ENCODE measurements at regions not wholly inside any gene's neighbourhood (a gene's known extent, or its start where the extent isn't known, plus 50 kb on each side); places are given as distances from the start of the nearest gene placed in this dataset.

DNA sequence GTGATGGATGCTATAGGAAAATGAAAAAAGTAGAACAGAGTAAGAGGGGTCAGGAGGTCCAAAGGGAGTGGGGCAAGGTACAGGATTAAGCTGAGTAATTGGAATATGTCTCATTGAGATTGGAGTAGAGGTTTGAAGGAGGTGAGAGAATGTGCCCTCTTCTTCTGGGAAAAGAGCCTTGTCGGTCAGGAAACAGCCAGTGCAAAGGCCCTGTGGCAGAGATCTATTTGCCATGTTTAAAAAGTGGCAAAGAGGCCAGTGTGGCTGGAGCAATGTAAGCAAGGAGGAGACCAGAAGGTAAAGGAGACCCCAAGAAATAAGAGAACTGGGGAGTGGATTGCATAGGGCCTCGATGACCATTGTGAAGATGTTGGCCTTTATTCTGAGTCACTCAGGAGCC, 706.5 kb downstream of the MED13L start:
- no peaks in the 10 kb centered on the region for H3K9me3 ChIP-seq
- H3K4me1 ChIP-seq: no peaks in the 10 kb centered on the region
- H3K36me3 ChIP-seq (replicated peaks in 1 of 2; ENCODE audit: insufficient read depth in 1 of 2, low read depth in 2 of 2): no peaks in the 10 kb centered on the region
- H3K27ac ChIP-seq: no peak overlapping the region
- no peak overlapping the region for H3K4me3 ChIP-seq
- ATAC-seq (no peak), DNase-seq (no peak)
- H3K27me3 ChIP-seq: no peaks in the 10 kb centered on the region
- 74 to 86% methylated on average over 2 of the region's 2 CpGs for WGBS, 2 donors
- intact Hi-C loops (cut with DNase I): no loop called here
- TF ChIP-seq, protein P1, sequence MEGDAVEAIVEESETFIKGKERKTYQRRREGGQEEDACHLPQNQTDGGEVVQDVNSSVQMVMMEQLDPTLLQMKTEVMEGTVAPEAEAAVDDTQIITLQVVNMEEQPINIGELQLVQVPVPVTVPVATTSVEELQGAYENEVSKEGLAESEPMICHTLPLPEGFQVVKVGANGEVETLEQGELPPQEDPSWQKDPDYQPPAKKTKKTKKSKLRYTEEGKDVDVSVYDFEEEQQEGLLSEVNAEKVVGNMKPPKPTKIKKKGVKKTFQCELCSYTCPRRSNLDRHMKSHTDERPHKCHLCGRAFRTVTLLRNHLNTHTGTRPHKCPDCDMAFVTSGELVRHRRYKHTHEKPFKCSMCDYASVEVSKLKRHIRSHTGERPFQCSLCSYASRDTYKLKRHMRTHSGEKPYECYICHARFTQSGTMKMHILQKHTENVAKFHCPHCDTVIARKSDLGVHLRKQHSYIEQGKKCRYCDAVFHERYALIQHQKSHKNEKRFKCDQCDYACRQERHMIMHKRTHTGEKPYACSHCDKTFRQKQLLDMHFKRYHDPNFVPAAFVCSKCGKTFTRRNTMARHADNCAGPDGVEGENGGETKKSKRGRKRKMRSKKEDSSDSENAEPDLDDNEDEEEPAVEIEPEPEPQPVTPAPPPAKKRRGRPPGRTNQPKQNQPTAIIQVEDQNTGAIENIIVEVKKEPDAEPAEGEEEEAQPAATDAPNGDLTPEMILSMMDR (IDR thresholded peaks at IDR 0.05): no peak
- no peak for TF ChIP-seq POLR2A (IDR thresholded peaks at IDR 0.05)

DNA sequence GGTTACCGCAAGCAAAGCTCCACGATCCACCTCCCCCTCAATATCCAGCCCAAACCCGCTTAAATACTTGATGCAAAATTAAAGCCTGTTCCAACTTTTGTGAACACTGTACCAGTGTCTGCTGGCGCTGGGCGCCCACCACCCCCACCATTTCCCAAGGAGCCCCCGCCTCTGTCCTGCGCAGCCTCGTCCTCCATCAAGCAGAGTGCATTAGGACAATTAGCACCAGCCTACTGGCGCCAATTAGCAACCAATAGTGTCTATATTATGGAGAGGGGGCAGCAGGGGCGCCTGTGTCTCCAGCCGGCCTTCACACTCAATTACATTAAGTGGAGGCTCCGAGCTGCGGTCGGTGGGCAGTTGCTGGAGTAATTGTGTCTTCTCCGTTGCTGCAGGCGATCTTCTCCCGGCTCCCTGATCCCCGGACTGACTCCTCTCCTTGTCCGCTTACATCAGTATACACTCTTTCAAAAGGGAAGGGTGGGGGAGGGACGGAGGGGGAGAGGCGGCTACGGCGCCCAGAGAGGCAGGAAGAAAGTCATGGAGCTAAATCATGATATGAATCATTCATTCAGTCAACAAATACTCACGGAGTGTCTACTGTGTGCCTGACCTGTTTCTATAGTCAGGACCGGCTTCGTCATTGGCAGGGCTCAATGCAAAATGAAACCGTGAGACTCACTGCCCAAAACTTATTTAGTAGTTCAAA, 707.3 kb downstream of the MED13L start:
- Histone ChIP-seq H3K27me3 (no peaks in the 10 kb centered on the region), H3K36me3 (replicated peaks in 1 of 2; ENCODE audit: insufficient read depth in 1 of 2, low read depth in 2 of 2) (no peaks in the 10 kb centered on the region), H3K4me1 (no peaks in the 10 kb centered on the region), H3K27ac (no peak overlapping the region), H3K4me3 (no peak overlapping the region), H3K9me3 (no peaks in the 10 kb centered on the region)
- no peak for TF ChIP-seq POLR2A (IDR thresholded peaks at IDR 0.05)
- TF ChIP-seq, protein P1 (IDR thresholded peaks at IDR 0.05): no peak
- DNase-seq (no peak), ATAC-seq (no peak)
- intact Hi-C loops (cut with DNase I): no loop called here
- 60 to 68% methylated on average over 27 of the region's 27 CpGs for WGBS, 2 donors

- 49 to 50% methylated on average over 8 to 9 of the region's 9 CpGs for whole genome bisulfite sequencing, 2 donors
- no peaks in the 10 kb centered on the region for H3K4me1 ChIP-seq
- DNase-seq (no peak), ATAC-seq (no peak)
- intact Hi-C loops (cut with DNase I): no loop called here
- no peak for TF ChIP-seq POLR2A (IDR thresholded peaks at IDR 0.05)
- TF ChIP-seq, protein P1 (IDR thresholded peaks at IDR 0.05): no peak
- no peaks in the 10 kb centered on the region for H3K36me3 ChIP-seq (replicated peaks in 1 of 2; ENCODE audit: insufficient read depth in 1 of 2, low read depth in 2 of 2)
- H3K4me3 ChIP-seq: no peak overlapping the region
- H3K27ac ChIP-seq: no peak overlapping the region
- H3K9me3 ChIP-seq: no peaks in the 10 kb centered on the region
- no peaks in the 10 kb centered on the region for H3K27me3 ChIP-seq
Measured at GRCh38 chr12:115569345-115570068, 708.0 kb downstream of the MED13L start.

GRCh38 chr12:115558281-115558680, 719.2 kb downstream of the MED13L start:
- H3K4me3 ChIP-seq: no peak overlapping the region
- no peaks in the 10 kb centered on the region for H3K36me3 ChIP-seq (replicated peaks in 1 of 2; ENCODE audit: insufficient read depth in 1 of 2, low read depth in 2 of 2)
- WGBS, 2 donors: 49 to 51% methylated on average over 5 of the region's 5 CpGs
- H3K27me3 ChIP-seq: no peaks in the 10 kb centered on the region
- intact Hi-C loops (cut with DNase I): no loop called here
- TF ChIP-seq, protein P1 (IDR thresholded peaks at IDR 0.05): no peak
- TF ChIP-seq POLR2A (IDR thresholded peaks at IDR 0.05): no peak
- H3K4me1 ChIP-seq: no peaks in the 10 kb centered on the region
- no peaks in the 10 kb centered on the region for H3K9me3 ChIP-seq
- ATAC-seq: no peak
- no peak overlapping the region for H3K27ac ChIP-seq
- no peak for DNase-seq
